A549 (cell line): ENCODE measurements at regions not wholly inside any gene's neighbourhood (a gene's known extent, or its start where the extent isn't known, plus 50 kb on each side); places are given as distances from the start of the nearest gene placed in this dataset.

Experiments used
- ATAC-seq, 2 experiments: fragments of 200-7000 bp in 1 of 2; fragments of >200 bp in 1 of 2; cut with Nextera tagmentation in 1 of 2; cut with Tn5 transposase in 1 of 2; 3 replicates each; pipeline versions ENCODE4 v1.8.0 to v1.9.1; 2018 to 2020; ENCODE audit warnings: mild to moderate bottlenecking in 1 of 2, moderate library complexity in 1 of 2
- CTCF ChIA-PET: fragments of 300-600 bp; sonication (Branson Sonifier 250); formaldehyde crosslinking; extraction: SDS; loops from one replicate; lab custom pipeline; 2021; ENCODE audit warnings: antibody characterized with exemption, inconsistent platforms; lab: Yijun Ruan, JAX
- POLR2A ChIA-PET: fragments of 350-600 bp; formaldehyde crosslinking; extraction: SDS; loops from one replicate; lab custom pipeline; 2021; ENCODE audit warnings: antibody characterized with exemption, inconsistent platforms; lab: Yijun Ruan, JAX
- DNase-seq, 2 experiments: peaks; one replicate each; pipeline versions ENCODE4 v3.0.0 to v3.0.0-alpha.2; 2011 to 2016; ENCODE audit warnings: low read depth in 1 of 2, low spot score in 1 of 2
- FAIRE-seq: peaks from 2 replicates; lab custom pipeline; 2011; peaks lifted over from hg19 to GRCh38; lab: Jason Lieb, UNC
- H3K27ac ChIP-seq, 2 experiments: fragments of >200 bp; sonication (Bioruptor Twin); formaldehyde crosslinking; 3 replicates each; pipeline ENCODE4 v1.5.1; 2016 to 2017
- H3K4me1 ChIP-seq: fragments of >200 bp; sonication (Bioruptor Twin); formaldehyde crosslinking; 3 replicates; pipeline ENCODE4 v1.6.1; 2016
- H3K4me2 ChIP-seq: fragments of >200 bp; sonication (Bioruptor Twin); formaldehyde crosslinking; 3 replicates; pipeline ENCODE4 v1.6.1; 2016
- H3K4me3 ChIP-seq: fragments of >200 bp; sonication (Bioruptor Twin); formaldehyde crosslinking; 3 replicates; pipeline ENCODE4 v1.5.1; 2016
- H3K9me3 ChIP-seq: fragments of >200 bp; sonication (Bioruptor Twin); formaldehyde crosslinking; 3 replicates; pipeline ENCODE4 v1.6.1; 2016
- BHLHE40 ChIP-seq: IDR thresholded peaks from 2 replicates; pipeline ENCODE4 v1.6.1; 2012; ENCODE audit warnings: low read depth, low read length, inconsistent platforms
- CBX8 ChIP-seq: fragments of 200-600 bp; sonication (generic); IDR thresholded peaks from 2 replicates; pipeline ENCODE4 v1.6.1; 2016
- FOSB ChIP-seq: fragments of 250-450 bp; sonication (Bioruptor Pico); IDR thresholded peaks from 2 replicates; pipeline ENCODE4 v1.5.0; 2020; ENCODE audit warnings: mild to moderate bottlenecking, moderate library complexity
- FOSL2 ChIP-seq, 2 experiments: fragments of 450-650 bp in 1 of 2; fragments of >200 bp in 1 of 2; sonication (Bioruptor Twin) in 1 of 2; formaldehyde crosslinking; IDR thresholded peaks; 2 replicates each; pipeline versions ENCODE4 v1.5.0 to v1.6.1; 2016 to 2020; ENCODE audit warnings: mild to moderate bottlenecking in 1 of 2, moderate library complexity in 1 of 2
- HDAC2 ChIP-seq: fragments of 200-600 bp; sonication (generic); IDR thresholded peaks from 2 replicates; pipeline ENCODE4 v1.6.1; 2016
- POLR2A ChIP-seq: IDR thresholded peaks from 2 replicates; pipeline ENCODE4 v1.6.1; 2012; ENCODE audit warnings: mild to moderate bottlenecking, low read length
- POLR2AphosphoS2 ChIP-seq: conservative IDR thresholded peaks from 2 replicates; pipeline ENCODE4 v1.6.1; 2012; ENCODE audit warnings: low read length, improper control_type of control experiment, inconsistent platforms
- RARB ChIP-seq: fragments of 250-450 bp; sonication (Bioruptor Pico); IDR thresholded peaks from 2 replicates; pipeline ENCODE4 v1.8.0; 2021; ENCODE audit warnings: mild to moderate bottlenecking, moderate library complexity
- RFX5 ChIP-seq: fragments of 450-650 bp; IDR thresholded peaks from 2 replicates; pipeline ENCODE4 v1.7.1; 2014; ENCODE audit warnings: antibody characterized with exemption, mild to moderate bottlenecking, moderate library complexity
- SREBF2 ChIP-seq: fragments of 450-650 bp; IDR thresholded peaks from 2 replicates; pipeline ENCODE4 v1.6.1; 2014; ENCODE audit warnings: mild to moderate bottlenecking, moderate library complexity
- TFCP2L1 ChIP-seq: fragments of 250-450 bp; sonication (Bioruptor Pico); IDR thresholded peaks from 2 replicates; pipeline ENCODE4 v1.5.0; 2021; ENCODE audit warnings: mild to moderate bottlenecking
- ZC3H11A ChIP-seq: fragments of 450-650 bp; IDR thresholded peaks from 2 replicates; pipeline ENCODE4 v1.6.1; 2014; ENCODE audit warnings: antibody characterized with exemption, mild to moderate bottlenecking
- WGBS: methylation state at CpG from one replicate; pipeline ENCODE4 v1.1.6; 2017; ENCODE audit errors: missing lambda C conversion rate; 5-methylcytosine and 5-hydroxymethylcytosine counted together
- TF ChIP-seq, protein P1 (sequence below): IDR thresholded peaks from 2 replicates; pipeline ENCODE4 v1.6.1; 2012
- TF ChIP-seq, protein P2 (sequence below): fragments of 200-600 bp; sonication (generic); IDR thresholded peaks from 2 replicates; pipeline ENCODE4 v1.6.1; 2016; ENCODE audit warnings: antibody characterized with exemption, mild to moderate bottlenecking, moderate library complexity
- TF ChIP-seq, protein P3 (sequence below): fragments of 250-450 bp; sonication (Bioruptor Pico); IDR thresholded peaks from 2 replicates; pipeline ENCODE4 v1.5.0; 2020; ENCODE audit warnings: low read depth, mild to moderate bottlenecking, moderate library complexity
- TF ChIP-seq, protein P4 (sequence below): fragments of 450-650 bp; IDR thresholded peaks from 2 replicates; pipeline ENCODE4 v1.6.1; 2014; ENCODE audit warnings: antibody characterized with exemption

DNA sequence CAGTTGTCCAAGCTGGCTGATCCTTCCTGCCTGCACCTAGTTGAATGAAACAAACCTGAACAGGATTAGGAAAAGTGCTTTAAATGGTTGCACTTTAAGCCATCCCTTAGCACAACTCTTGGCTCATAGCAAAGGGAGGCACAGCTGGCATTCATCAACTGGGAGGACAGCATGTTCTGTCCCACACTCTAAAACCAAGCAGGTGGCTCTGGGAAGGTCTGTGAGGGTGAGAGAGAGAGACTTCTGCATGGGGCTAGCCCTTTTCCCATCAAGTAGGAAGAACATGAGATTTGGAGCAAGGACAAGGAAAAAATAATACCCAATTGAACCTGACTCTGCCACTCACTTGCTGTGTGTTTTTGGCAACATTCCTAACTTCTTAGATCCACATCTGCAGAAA lies 140.9 kb upstream of the CCL2 start:
- H3K9me3 ChIP-seq, result no peaks in the 10 kb centered on the region
- TF ChIP-seq CBX8 (no peak), POLR2A (no peak), ZC3H11A (no peak), RFX5 (no peak)
- TF ChIP-seq, protein P1, sequence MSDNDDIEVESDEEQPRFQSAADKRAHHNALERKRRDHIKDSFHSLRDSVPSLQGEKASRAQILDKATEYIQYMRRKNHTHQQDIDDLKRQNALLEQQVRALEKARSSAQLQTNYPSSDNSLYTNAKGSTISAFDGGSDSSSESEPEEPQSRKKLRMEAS, result no peak
- TF ChIP-seq, all 56 proteins: peak for 0
- Histone ChIP-seq H3K4me1 (no peaks in the 10 kb centered on the region), H3K4me3 (no peak overlapping the region), H3K27ac (no peak overlapping the region), H3K4me2 (no peak overlapping the region)
- CTCF ChIA-PET, result interaction anchor here (0.7 to 1.2 kb wide), 3 partner anchors 14 to 199 kb away, joined by 4 to 6 read pairs (median 4); no protein-coding TSS in a partner anchor
- ATAC-seq, result no peak
- no peak for FAIRE-seq
- POLR2A ChIA-PET, result no interaction called here
- DNase-seq, result no peak

DNA sequence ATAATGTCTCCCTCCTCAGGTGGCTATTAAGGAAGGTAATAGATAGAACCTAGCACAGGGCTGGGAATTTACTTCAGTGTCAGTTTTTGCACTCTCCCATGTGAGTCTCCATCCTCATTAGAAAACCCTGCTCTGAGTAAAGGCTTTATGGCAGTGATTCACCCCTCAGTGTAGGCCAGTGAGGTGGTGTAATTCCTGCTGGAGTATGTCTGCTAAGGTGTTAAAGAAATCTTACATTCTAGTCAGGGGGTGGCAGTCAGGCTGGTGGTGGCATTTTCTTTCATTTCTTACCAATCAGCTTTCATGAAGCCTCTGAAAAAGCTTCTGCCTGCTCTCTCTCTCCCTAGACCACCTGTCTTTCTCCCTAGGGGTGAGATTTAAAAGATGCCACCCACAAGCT lies 138.8 kb upstream of the CCL2 start:
- TF ChIP-seq, protein P2, sequence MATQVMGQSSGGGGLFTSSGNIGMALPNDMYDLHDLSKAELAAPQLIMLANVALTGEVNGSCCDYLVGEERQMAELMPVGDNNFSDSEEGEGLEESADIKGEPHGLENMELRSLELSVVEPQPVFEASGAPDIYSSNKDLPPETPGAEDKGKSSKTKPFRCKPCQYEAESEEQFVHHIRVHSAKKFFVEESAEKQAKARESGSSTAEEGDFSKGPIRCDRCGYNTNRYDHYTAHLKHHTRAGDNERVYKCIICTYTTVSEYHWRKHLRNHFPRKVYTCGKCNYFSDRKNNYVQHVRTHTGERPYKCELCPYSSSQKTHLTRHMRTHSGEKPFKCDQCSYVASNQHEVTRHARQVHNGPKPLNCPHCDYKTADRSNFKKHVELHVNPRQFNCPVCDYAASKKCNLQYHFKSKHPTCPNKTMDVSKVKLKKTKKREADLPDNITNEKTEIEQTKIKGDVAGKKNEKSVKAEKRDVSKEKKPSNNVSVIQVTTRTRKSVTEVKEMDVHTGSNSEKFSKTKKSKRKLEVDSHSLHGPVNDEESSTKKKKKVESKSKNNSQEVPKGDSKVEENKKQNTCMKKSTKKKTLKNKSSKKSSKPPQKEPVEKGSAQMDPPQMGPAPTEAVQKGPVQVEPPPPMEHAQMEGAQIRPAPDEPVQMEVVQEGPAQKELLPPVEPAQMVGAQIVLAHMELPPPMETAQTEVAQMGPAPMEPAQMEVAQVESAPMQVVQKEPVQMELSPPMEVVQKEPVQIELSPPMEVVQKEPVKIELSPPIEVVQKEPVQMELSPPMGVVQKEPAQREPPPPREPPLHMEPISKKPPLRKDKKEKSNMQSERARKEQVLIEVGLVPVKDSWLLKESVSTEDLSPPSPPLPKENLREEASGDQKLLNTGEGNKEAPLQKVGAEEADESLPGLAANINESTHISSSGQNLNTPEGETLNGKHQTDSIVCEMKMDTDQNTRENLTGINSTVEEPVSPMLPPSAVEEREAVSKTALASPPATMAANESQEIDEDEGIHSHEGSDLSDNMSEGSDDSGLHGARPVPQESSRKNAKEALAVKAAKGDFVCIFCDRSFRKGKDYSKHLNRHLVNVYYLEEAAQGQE, result no peak
- no peak for TF ChIP-seq POLR2AphosphoS2
- TF ChIP-seq, protein P3, sequence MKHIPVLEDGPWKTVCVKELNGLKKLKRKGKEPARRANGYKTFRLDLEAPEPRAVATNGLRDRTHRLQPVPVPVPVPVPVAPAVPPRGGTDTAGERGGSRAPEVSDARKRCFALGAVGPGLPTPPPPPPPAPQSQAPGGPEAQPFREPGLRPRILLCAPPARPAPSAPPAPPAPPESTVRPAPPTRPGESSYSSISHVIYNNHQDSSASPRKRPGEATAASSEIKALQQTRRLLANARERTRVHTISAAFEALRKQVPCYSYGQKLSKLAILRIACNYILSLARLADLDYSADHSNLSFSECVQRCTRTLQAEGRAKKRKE (CRISPR knock-in tag), result no peak
- TF ChIP-seq, all 56 proteins: peak for 0
- no peak for FAIRE-seq
- DNase-seq, result no peak
- ChIA-PET CTCF (no interaction called here), POLR2A (no interaction called here)
- H3K9me3 ChIP-seq, result no peaks in the 10 kb centered on the region
- H3K27ac ChIP-seq, result no peak overlapping the region
- no peak overlapping the region for H3K4me3 ChIP-seq
- no peaks in the 10 kb centered on the region for H3K4me1 ChIP-seq
- ATAC-seq, result no peak
- no peak overlapping the region for H3K4me2 ChIP-seq

DNA sequence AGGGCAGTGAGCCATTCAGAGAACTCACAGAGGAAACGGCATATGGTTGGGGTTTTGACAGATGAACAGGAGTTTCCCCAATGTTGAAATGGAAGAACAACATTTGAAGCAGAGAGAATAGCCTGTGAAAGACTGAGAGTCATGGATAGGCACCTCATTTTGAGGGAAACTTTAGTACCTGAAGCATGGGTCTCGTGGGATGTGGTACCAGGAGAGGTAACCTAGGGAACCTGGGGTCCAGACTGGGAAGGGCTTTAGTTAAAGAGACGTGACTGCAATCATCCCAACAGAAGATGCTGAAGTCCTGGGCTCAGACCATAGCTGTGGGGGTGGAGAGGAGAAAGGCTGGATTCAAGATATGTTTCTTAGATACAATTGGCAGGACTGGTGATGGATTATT lies 137.8 kb upstream of the CCL2 start:
- H3K4me1 ChIP-seq, result no peaks in the 10 kb centered on the region
- WGBS, result 3% methylated on average over 3 of the region's 3 CpGs
- ChIA-PET CTCF (no interaction called here), POLR2A (no interaction called here)
- H3K9me3 ChIP-seq, result no peaks in the 10 kb centered on the region
- TF ChIP-seq SREBF2, result no peak
- TF ChIP-seq, protein P4, sequence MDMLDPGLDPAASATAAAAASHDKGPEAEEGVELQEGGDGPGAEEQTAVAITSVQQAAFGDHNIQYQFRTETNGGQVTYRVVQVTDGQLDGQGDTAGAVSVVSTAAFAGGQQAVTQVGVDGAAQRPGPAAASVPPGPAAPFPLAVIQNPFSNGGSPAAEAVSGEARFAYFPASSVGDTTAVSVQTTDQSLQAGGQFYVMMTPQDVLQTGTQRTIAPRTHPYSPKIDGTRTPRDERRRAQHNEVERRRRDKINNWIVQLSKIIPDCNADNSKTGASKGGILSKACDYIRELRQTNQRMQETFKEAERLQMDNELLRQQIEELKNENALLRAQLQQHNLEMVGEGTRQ, result no peak
- TF ChIP-seq CBX8, result no peak
- TF ChIP-seq, protein P1, result no peak
- TF ChIP-seq FOSL2 (IDR thresholded peaks at IDR 0.05), result no peak
- TF ChIP-seq FOSL2 (CRISPR knock-in tag; IDR thresholded peaks at IDR 0.05), result no peak
- no peak for TF ChIP-seq TFCP2L1 (CRISPR knock-in tag)
- DNase-seq (no peak), ATAC-seq (no peak), FAIRE-seq (no peak)
- no peak overlapping the region for H3K4me3 ChIP-seq
- H3K4me2 ChIP-seq, result no peak overlapping the region
- no peak overlapping the region for H3K27ac ChIP-seq

DNA sequence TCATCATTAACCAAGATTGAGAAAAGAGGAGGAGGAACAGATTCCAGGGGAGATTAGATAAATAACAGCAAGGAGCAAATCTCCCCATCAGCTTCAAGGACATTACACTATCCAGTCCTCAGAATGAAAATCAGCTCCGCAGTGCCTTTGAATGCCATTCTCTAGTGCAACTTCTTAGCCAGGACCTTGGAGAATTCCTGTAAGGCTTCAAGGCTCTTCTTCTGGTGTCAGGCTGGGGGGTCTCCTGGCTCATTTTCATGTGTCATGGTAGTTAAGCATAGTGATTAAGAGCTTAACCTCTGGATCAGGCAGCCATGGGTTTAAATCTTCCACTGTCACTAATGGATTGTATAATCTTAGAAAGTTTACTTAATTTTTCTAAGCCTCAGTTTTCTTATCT lies 137.3 kb upstream of the CCL2 start:
- H3K9me3 ChIP-seq, result no peaks in the 10 kb centered on the region
- ATAC-seq, result no peak
- CTCF ChIA-PET, result no interaction called here
- H3K4me1 ChIP-seq, result no peaks in the 10 kb centered on the region
- POLR2A ChIA-PET, result no interaction called here
- DNase-seq, result no peak
- no peak overlapping the region for H3K4me3 ChIP-seq
- H3K4me2 ChIP-seq, result no peak overlapping the region
- TF ChIP-seq RARB (CRISPR knock-in tag) (no peak), HDAC2 (no peak), BHLHE40 (no peak), FOSB (no peak)
- WGBS, result 43% methylated on average over 1 of the region's 1 CpG
- no peak overlapping the region for H3K27ac ChIP-seq
- FAIRE-seq, result no peak
